ENCODE measurements at regions not wholly inside any gene's neighbourhood (a gene's known extent, or its start where the extent isn't known, plus 50 kb on each side); places are given as distances from the start of the nearest gene placed in this dataset.
A peak's percentile ranks its signal among the peaks of the same experiment; 100 is the strongest.

- DNase-seq, result no peak
Observed at GRCh38 chr2:198697794-198698193, 759.9 kb downstream of the SATB2 start.

GRCh38 chr2:198697218-198697617 lies 760.5 kb downstream of the SATB2 start:
- no peak for DNase-seq

GRCh38 chr2:198695879-198696278 lies 761.9 kb downstream of the SATB2 start:
- DNase-seq, result no peak

- no peak for DNase-seq
Observed at GRCh38 chr2:198692907-198693510, 764.7 kb downstream of the SATB2 start.

GRCh38 chr2:198691236-198691635 lies 766.5 kb downstream of the SATB2 start:
- DNase-seq, result no peak

GRCh38 chr2:198664321-198664720 lies 793.4 kb downstream of the SATB2 start:
- DNase-seq, result no peak

GRCh38 chr2:198662905-198663304 lies 794.8 kb downstream of the SATB2 start:
- DNase-seq, result no peak

GRCh38 chr2:198660501-198660900 lies 797.2 kb downstream of the SATB2 start:
- DNase-seq, result no peak

GRCh38 chr2:198659096-198659870 lies 798.5 kb downstream of the SATB2 start:
- peak; percentile 60 for DNase-seq

- peak; percentile 46 for DNase-seq
Observed at GRCh38 chr2:198657512-198658121, 800.1 kb downstream of the SATB2 start.

- DNase-seq, result no peak
Observed at GRCh38 chr2:198656869-198657268, 800.9 kb downstream of the SATB2 start.

- DNase-seq, result no peak
Observed at GRCh38 chr2:198654646-198655045, 803.1 kb downstream of the SATB2 start.

- no peak for DNase-seq
Observed at GRCh38 chr2:198653311-198653710, 804.4 kb downstream of the SATB2 start.

GRCh38 chr2:198652461-198652860 lies 805.3 kb downstream of the SATB2 start:
- no peak for DNase-seq

GRCh38 chr2:198645816-198646215 lies 811.9 kb downstream of the SATB2 start:
- DNase-seq, result no peak

- DNase-seq, result no peak
Observed at GRCh38 chr2:198641161-198641560, 816.6 kb downstream of the SATB2 start.

GRCh38 chr2:198640463-198640862 lies 817.3 kb downstream of the SATB2 start:
- DNase-seq, result no peak

- DNase-seq, result no peak
Observed at GRCh38 chr2:198639580-198639979, 818.2 kb downstream of the SATB2 start.

- no peak for DNase-seq
Observed at GRCh38 chr2:198638577-198638976, 819.2 kb downstream of the SATB2 start.

- no peak for DNase-seq
Observed at GRCh38 chr2:198630384-198630783, 826.0 kb downstream of the PLCL1 start.

GRCh38 chr2:198628596-198628995 lies 824.2 kb downstream of the PLCL1 start:
- DNase-seq, result no peak

- no peak for DNase-seq
Observed at GRCh38 chr2:198622986-198623730, 818.8 kb downstream of the PLCL1 start.

GRCh38 chr2:198615972-198616371 lies 811.6 kb downstream of the PLCL1 start:
- DNase-seq, result no peak

- no peak for DNase-seq
Observed at GRCh38 chr2:198611201-198611600, 806.8 kb downstream of the PLCL1 start.
